HEK293 (cell line): ENCODE measurements at regions not wholly inside any gene's neighbourhood (a gene's known extent, or its start where the extent isn't known, plus 50 kb on each side); places are given as distances from the start of the nearest gene placed in this dataset.

ENCODE experiments used
- CTCF ChIA-PET: fragments of 350-600 bp; formaldehyde crosslinking; extraction: SDS; loops from one replicate; lab custom pipeline; 2021; ENCODE audit warnings: antibody characterized with exemption; lab: Yijun Ruan, JAX
- POLR2A ChIA-PET: fragments of 300-600 bp; formaldehyde crosslinking; extraction: SDS; loops from one replicate; lab custom pipeline; 2020; ENCODE audit warnings: antibody characterized with exemption, inconsistent platforms; lab: Yijun Ruan, JAX
- H3K27ac ChIP-seq: fragments of 200-500 bp; sonication (Bioruptor generic); 2 replicates; pipeline ENCODE4 v1.5.1; 2014; ENCODE audit warnings: low read depth, low read length, control low read depth, inconsistent platforms; ENCODE audit errors: extremely low read depth
- H3K36me3 ChIP-seq, 2 experiments: fragments of 200-500 bp in 1 of 2; sonication (Bioruptor generic) in 1 of 2; 1 replicate in 1 of 2; 2 replicates in 1 of 2; pipeline ENCODE4 v1.5.1; 2014 to 2017; ENCODE audit warnings: inconsistent platforms in 2 of 2, low read length in 2 of 2; ENCODE audit not compliant: control insufficient read depth in 2 of 2, insufficient read depth in 1 of 2
- H3K4me1 ChIP-seq: fragments of 200-500 bp; sonication (Bioruptor generic); 2 replicates; pipeline ENCODE4 v1.5.1; 2014; ENCODE audit warnings: mild to moderate bottlenecking, low read length, inconsistent platforms; ENCODE audit not compliant: control insufficient read depth, insufficient read depth
- H3K4me3 ChIP-seq: 2 replicates; pipeline ENCODE4 v1.5.1; 2011; ENCODE audit warnings: low read depth, mild to moderate bottlenecking, control low read depth, low read length, moderate library complexity
- H3K9me3 ChIP-seq: fragments of 200-500 bp; sonication (Bioruptor generic); 2 replicates; pipeline ENCODE4 v1.5.1; 2014; ENCODE audit warnings: low read depth, low read length, inconsistent platforms; ENCODE audit not compliant: control insufficient read depth, insufficient read depth
- AEBP2 ChIP-seq: fragments of 450-650 bp; formaldehyde crosslinking; IDR thresholded peaks from 2 replicates; pipeline ENCODE4 v1.5.1; 2016; ENCODE audit warnings: missing biosample characterization, missing genetic modification characterization, borderline replicate concordance
- BCL11B ChIP-seq: fragments of 450-650 bp; formaldehyde crosslinking; IDR thresholded peaks from 2 replicates; pipeline ENCODE4 v1.5.1; 2016; ENCODE audit warnings: low read depth, missing biosample characterization, missing genetic modification characterization
- HOXD13 ChIP-seq: sonication (generic); formaldehyde crosslinking; IDR thresholded peaks from 2 replicates; pipeline ENCODE4 v1.8.0; 2022; ENCODE audit warnings: missing genetic modification reagents, borderline replicate concordance
- KLF7 ChIP-seq: fragments of 450-650 bp; formaldehyde crosslinking; IDR thresholded peaks from 2 replicates; pipeline ENCODE4 v1.5.1; 2016; ENCODE audit warnings: missing biosample characterization, missing genetic modification characterization, borderline replicate concordance
- YY1 ChIP-seq: fragments of 450-650 bp; formaldehyde crosslinking; IDR thresholded peaks from 2 replicates; pipeline ENCODE4 v1.5.1; 2018; ENCODE audit warnings: missing biosample characterization, missing genetic modification characterization
- ZBTB17 ChIP-seq: fragments of 450-650 bp; formaldehyde crosslinking; IDR thresholded peaks from 2 replicates; pipeline ENCODE4 v1.5.1; 2016; ENCODE audit warnings: missing biosample characterization, missing genetic modification characterization
- ZBTB21 ChIP-seq: fragments of 450-650 bp; formaldehyde crosslinking; IDR thresholded peaks from 2 replicates; pipeline ENCODE4 v1.5.1; 2017; ENCODE audit warnings: missing biosample characterization, missing genetic modification characterization
- ZFP69B ChIP-seq: fragments of 450-650 bp; formaldehyde crosslinking; IDR thresholded peaks from 2 replicates; pipeline ENCODE4 v1.5.1; 2016; ENCODE audit warnings: missing biosample characterization, missing genetic modification characterization
- ZNF184 ChIP-seq: fragments of 450-650 bp; IDR thresholded peaks from 2 replicates; pipeline ENCODE4 v1.5.1; 2018; ENCODE audit warnings: missing biosample characterization, mild to moderate bottlenecking, missing genetic modification characterization
- ZNF2 ChIP-seq: fragments of 450-650 bp; formaldehyde crosslinking; IDR thresholded peaks from 2 replicates; pipeline ENCODE4 v1.5.1; 2016; ENCODE audit warnings: missing biosample characterization, missing genetic modification characterization
- ZNF248 ChIP-seq: fragments of 450-650 bp; formaldehyde crosslinking; IDR thresholded peaks from 2 replicates; pipeline ENCODE4 v1.5.1; 2017; ENCODE audit warnings: missing biosample characterization, missing genetic modification characterization
- ZNF292 ChIP-seq: fragments of 450-650 bp; formaldehyde crosslinking; IDR thresholded peaks from 2 replicates; pipeline ENCODE4 v1.5.1; 2016; ENCODE audit warnings: low read depth, missing biosample characterization, missing genetic modification characterization, borderline replicate concordance
- ZNF394 ChIP-seq: fragments of 450-650 bp; formaldehyde crosslinking; IDR thresholded peaks from 2 replicates; pipeline ENCODE4 v1.5.1; 2016; ENCODE audit warnings: missing biosample characterization, missing genetic modification characterization, mild to moderate bottlenecking, moderate library complexity, borderline replicate concordance
- ZNF423 ChIP-seq: fragments of 450-650 bp; formaldehyde crosslinking; IDR thresholded peaks from 2 replicates; pipeline ENCODE4 v1.5.1; 2016; ENCODE audit warnings: missing biosample characterization, missing genetic modification characterization
- ZNF433 ChIP-seq: fragments of 450-650 bp; formaldehyde crosslinking; IDR thresholded peaks from 2 replicates; pipeline ENCODE4 v1.5.1; 2016; ENCODE audit warnings: missing biosample characterization, missing genetic modification characterization, low read depth
- ZNF488 ChIP-seq: fragments of 450-650 bp; formaldehyde crosslinking; IDR thresholded peaks from 2 replicates; pipeline ENCODE4 v1.5.1; 2016; ENCODE audit warnings: missing biosample characterization, missing genetic modification characterization
- ZNF530 ChIP-seq: fragments of 450-650 bp; formaldehyde crosslinking; IDR thresholded peaks from 2 replicates; pipeline ENCODE4 v1.5.1; 2016; ENCODE audit warnings: low read depth, missing biosample characterization, missing genetic modification characterization
- ZNF654 ChIP-seq: fragments of 450-650 bp; formaldehyde crosslinking; IDR thresholded peaks from 2 replicates; pipeline ENCODE4 v1.5.1; 2016; ENCODE audit warnings: low read depth, missing biosample characterization, missing genetic modification characterization
- ZNF660 ChIP-seq: fragments of 450-650 bp; IDR thresholded peaks from 2 replicates; pipeline ENCODE4 v1.5.1; 2018; ENCODE audit warnings: missing biosample characterization, mild to moderate bottlenecking, missing genetic modification characterization
- ZNF76 ChIP-seq: fragments of 450-650 bp; formaldehyde crosslinking; IDR thresholded peaks from 2 replicates; pipeline ENCODE4; 2016; ENCODE audit warnings: low read depth, missing biosample characterization, missing genetic modification characterization, borderline replicate concordance
- ZNF830 ChIP-seq: fragments of 450-650 bp; IDR thresholded peaks from 2 replicates; pipeline ENCODE4 v1.5.0; 2018; ENCODE audit warnings: missing biosample characterization, missing genetic modification characterization, low read depth, mild to moderate bottlenecking, moderate library complexity
- ZSCAN18 ChIP-seq: fragments of 450-650 bp; formaldehyde crosslinking; IDR thresholded peaks from 2 replicates; pipeline ENCODE4 v1.5.1; 2016; ENCODE audit warnings: missing biosample characterization, missing genetic modification characterization
- TF ChIP-seq, protein P1 (sequence below): fragments of 450-650 bp; formaldehyde crosslinking; conservative IDR thresholded peaks from 2 replicates; pipeline ENCODE4 v1.5.1; 2016; ENCODE audit warnings: low read depth, missing biosample characterization, missing genetic modification characterization
- TF ChIP-seq, protein P2 (sequence below): fragments of 450-650 bp; formaldehyde crosslinking; IDR thresholded peaks from 2 replicates; pipeline ENCODE4 v1.5.1; 2016; ENCODE audit warnings: missing biosample characterization, missing genetic modification characterization
- TF ChIP-seq, protein P3 (sequence below): fragments of 450-650 bp; formaldehyde crosslinking; IDR thresholded peaks from 2 replicates; pipeline ENCODE4 v1.5.0; 2017; ENCODE audit warnings: missing biosample characterization, missing genetic modification characterization, borderline replicate concordance

DNA sequence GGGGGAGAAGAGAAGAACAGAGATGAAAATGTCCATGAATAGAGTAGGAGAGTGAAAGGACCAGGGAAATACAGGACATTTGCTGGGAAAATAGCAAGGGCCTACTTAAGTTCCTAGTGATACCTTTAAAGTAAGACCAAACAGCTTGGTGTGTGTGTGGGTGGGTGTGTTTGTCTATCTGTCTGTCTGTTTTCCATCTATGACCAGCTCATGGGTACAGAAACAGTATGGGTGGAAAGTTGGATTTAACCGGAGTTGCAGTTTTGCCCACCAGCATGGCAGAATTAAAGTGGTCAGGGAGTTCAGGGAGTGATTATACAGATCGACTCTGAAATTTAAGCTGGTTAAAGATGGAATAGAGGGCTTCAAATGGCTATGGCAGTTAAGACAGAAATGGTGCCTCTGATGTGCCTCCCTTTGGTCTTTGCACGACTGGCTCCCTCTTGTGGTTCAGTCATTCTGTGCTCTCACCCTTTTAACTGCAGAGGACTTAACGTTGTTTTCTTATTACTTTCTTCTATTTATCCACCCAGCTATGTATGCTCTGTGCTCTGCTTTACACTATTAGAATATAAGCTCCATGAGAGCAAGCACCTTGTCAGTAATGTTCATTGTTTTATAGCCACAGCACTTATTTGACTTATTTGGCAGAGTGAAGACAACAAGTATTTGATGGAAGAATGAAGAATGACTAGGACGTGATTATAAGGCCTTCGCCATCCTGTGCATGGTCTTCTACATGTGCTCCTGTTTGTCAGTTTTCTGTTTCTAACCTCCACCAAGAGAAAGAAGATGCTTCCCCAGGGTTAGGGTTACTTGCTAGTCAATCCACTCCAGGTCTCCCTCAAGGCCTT is 72.7 kb upstream of the AK4 start:
- ChIA-PET POLR2A (interaction anchor here (0.5 to 0.8 kb wide), 2 partner anchors 73 to 345 kb away, joined by 3 to 5 read pairs; partner anchors contain the start of gene AK4), CTCF (interaction anchor here (0.6 to 4.0 kb wide), 23 partner anchors 9 to 618 kb away, joined by 3 to 47 read pairs (median 4); no protein-coding TSS in a partner anchor)
- Histone ChIP-seq H3K4me3 (no peak overlapping the region), H3K9me3 (no peaks in the 10 kb centered on the region), H3K27ac (no peak overlapping the region), H3K36me3 (no peaks in the 10 kb centered on the region), H3K4me1 (no peaks in the 10 kb centered on the region)
- peak; percentile 75; the same call in 1 of the 2 replicates for TF ChIP-seq ZFP69B (tag by site-specific recombination)
- TF ChIP-seq ZNF423 = no peak
- TF ChIP-seq HOXD13 (CRISPR knock-in tag) = no peak
- no peak for TF ChIP-seq ZSCAN18 (tag by site-specific recombination)
- TF ChIP-seq ZNF184 (tag by site-specific recombination) = no peak
- TF ChIP-seq ZNF394 (tag by site-specific recombination) = no peak
- no peak for TF ChIP-seq AEBP2 (tag by site-specific recombination)
- no peak for TF ChIP-seq ZNF488
- TF ChIP-seq KLF7 (tag by site-specific recombination) = no peak
- no peak for TF ChIP-seq ZNF530 (tag by site-specific recombination)
- TF ChIP-seq ZNF660 (tag by site-specific recombination) = peak; percentile 69
- TF ChIP-seq ZNF292 (tag by site-specific recombination) = no peak
- TF ChIP-seq YY1 (tag by site-specific recombination) = 0 out of 2 replicates have a peak, but pooled peaks have one; percentile 31
- TF ChIP-seq, protein P1, sequence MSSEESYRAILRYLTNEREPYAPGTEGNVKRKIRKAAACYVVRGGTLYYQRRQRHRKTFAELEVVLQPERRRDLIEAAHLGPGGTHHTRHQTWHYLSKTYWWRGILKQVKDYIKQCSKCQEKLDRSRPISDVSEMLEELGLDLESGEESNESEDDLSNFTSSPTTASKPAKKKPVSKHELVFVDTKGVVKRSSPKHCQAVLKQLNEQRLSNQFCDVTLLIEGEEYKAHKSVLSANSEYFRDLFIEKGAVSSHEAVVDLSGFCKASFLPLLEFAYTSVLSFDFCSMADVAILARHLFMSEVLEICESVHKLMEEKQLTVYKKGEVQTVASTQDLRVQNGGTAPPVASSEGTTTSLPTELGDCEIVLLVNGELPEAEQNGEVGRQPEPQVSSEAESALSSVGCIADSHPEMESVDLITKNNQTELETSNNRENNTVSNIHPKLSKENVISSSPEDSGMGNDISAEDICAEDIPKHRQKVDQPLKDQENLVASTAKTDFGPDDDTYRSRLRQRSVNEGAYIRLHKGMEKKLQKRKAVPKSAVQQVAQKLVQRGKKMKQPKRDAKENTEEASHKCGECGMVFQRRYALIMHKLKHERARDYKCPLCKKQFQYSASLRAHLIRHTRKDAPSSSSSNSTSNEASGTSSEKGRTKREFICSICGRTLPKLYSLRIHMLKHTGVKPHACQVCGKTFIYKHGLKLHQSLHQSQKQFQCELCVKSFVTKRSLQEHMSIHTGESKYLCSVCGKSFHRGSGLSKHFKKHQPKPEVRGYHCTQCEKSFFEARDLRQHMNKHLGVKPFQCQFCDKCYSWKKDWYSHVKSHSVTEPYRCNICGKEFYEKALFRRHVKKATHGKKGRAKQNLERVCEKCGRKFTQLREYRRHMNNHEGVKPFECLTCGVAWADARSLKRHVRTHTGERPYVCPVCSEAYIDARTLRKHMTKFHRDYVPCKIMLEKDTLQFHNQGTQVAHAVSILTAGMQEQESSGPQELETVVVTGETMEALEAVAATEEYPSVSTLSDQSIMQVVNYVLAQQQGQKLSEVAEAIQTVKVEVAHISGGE (tag by site-specific recombination) = no peak
- no peak for TF ChIP-seq ZNF76
- TF ChIP-seq, protein P2, sequence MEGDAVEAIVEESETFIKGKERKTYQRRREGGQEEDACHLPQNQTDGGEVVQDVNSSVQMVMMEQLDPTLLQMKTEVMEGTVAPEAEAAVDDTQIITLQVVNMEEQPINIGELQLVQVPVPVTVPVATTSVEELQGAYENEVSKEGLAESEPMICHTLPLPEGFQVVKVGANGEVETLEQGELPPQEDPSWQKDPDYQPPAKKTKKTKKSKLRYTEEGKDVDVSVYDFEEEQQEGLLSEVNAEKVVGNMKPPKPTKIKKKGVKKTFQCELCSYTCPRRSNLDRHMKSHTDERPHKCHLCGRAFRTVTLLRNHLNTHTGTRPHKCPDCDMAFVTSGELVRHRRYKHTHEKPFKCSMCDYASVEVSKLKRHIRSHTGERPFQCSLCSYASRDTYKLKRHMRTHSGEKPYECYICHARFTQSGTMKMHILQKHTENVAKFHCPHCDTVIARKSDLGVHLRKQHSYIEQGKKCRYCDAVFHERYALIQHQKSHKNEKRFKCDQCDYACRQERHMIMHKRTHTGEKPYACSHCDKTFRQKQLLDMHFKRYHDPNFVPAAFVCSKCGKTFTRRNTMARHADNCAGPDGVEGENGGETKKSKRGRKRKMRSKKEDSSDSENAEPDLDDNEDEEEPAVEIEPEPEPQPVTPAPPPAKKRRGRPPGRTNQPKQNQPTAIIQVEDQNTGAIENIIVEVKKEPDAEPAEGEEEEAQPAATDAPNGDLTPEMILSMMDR = peak; percentile 70; the same call in 1 of the 2 replicates
- no peak for TF ChIP-seq ZNF433 (tag by site-specific recombination)
- no peak for TF ChIP-seq ZNF830
- 0 out of 2 replicates have a peak, but pooled peaks have one; percentile 27 for TF ChIP-seq ZBTB17 (tag by site-specific recombination)
- TF ChIP-seq ZNF654 (tag by site-specific recombination) = peak; percentile 79
- 0 out of 2 replicates have a peak, but pooled peaks have one; percentile 23 for TF ChIP-seq ZNF2 (tag by site-specific recombination)
- TF ChIP-seq, protein P3, sequence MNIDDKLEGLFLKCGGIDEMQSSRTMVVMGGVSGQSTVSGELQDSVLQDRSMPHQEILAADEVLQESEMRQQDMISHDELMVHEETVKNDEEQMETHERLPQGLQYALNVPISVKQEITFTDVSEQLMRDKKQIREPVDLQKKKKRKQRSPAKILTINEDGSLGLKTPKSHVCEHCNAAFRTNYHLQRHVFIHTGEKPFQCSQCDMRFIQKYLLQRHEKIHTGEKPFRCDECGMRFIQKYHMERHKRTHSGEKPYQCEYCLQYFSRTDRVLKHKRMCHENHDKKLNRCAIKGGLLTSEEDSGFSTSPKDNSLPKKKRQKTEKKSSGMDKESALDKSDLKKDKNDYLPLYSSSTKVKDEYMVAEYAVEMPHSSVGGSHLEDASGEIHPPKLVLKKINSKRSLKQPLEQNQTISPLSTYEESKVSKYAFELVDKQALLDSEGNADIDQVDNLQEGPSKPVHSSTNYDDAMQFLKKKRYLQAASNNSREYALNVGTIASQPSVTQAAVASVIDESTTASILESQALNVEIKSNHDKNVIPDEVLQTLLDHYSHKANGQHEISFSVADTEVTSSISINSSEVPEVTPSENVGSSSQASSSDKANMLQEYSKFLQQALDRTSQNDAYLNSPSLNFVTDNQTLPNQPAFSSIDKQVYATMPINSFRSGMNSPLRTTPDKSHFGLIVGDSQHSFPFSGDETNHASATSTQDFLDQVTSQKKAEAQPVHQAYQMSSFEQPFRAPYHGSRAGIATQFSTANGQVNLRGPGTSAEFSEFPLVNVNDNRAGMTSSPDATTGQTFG (tag by site-specific recombination) = no peak
- TF ChIP-seq BCL11B = no peak
- TF ChIP-seq ZNF248 (tag by site-specific recombination) = no peak
- TF ChIP-seq ZBTB21 (tag by site-specific recombination) = no peak
